WERI-Rb-1 (cell line): ENCODE measurements at regions not wholly inside any gene's neighbourhood (a gene's known extent, or its start where the extent isn't known, plus 50 kb on each side); places are given as distances from the start of the nearest gene placed in this dataset.

ENCODE experiments used
- DNase-seq: peaks from one replicate; pipeline ENCODE4 v3.0.0-alpha.2; 2020
- H3K27ac ChIP-seq: fragments of 250-450 bp; sonication (Bioruptor Pico); 2 replicates; pipeline ENCODE4 v1.5.1; 2020; ENCODE audit warnings: mild to moderate bottlenecking, moderate library complexity
- H3K27me3 ChIP-seq: fragments of 250-450 bp; sonication (Bioruptor Pico); 2 replicates; pipeline ENCODE4 v1.5.1; 2021; ENCODE audit warnings: mild to moderate bottlenecking, low read depth, moderate library complexity; ENCODE audit not compliant: insufficient read depth, severe bottlenecking
- H3K36me3 ChIP-seq: fragments of 250-450 bp; sonication (Bioruptor Pico); 2 replicates; pipeline ENCODE4 v1.5.1; 2020; ENCODE audit warnings: mild to moderate bottlenecking, moderate library complexity
- H3K4me3 ChIP-seq: 2 replicates; pipeline ENCODE4 v1.5.1; 2011; ENCODE audit warnings: low read depth, mild to moderate bottlenecking, control low read depth, low read length
- H3K9me3 ChIP-seq: fragments of 250-450 bp; sonication (Bioruptor Pico); 2 replicates; pipeline ENCODE4 v1.5.1; 2021; ENCODE audit warnings: mild to moderate bottlenecking, moderate library complexity; ENCODE audit not compliant: severe bottlenecking
- TF ChIP-seq, protein P1 (sequence below): IDR thresholded peaks from 2 replicates; pipeline ENCODE4 v1.5.1; 2011; ENCODE audit warnings: low read depth, mild to moderate bottlenecking, control low read depth, inconsistent platforms, low read length

DNA sequence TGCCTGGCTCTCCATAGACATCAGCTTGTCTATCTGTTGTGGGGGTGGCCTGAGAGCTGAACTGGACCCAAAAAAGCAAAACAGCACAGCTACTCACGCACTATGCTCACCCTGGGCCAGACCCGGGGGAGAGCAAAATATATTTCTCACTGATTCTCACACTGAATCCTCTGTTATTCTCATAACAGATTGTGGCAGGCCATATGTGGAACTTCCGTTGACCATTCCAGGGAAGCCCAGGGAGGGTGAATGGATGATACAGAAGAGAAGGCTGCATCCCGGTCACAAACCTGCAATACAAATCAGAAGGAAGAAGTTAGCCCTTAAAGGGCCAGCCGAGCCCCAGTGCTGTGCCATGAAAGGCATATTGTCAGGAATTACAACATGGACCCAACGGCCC, 362.5 kb downstream of the ZNF536 start:
- TF ChIP-seq, protein P1, sequence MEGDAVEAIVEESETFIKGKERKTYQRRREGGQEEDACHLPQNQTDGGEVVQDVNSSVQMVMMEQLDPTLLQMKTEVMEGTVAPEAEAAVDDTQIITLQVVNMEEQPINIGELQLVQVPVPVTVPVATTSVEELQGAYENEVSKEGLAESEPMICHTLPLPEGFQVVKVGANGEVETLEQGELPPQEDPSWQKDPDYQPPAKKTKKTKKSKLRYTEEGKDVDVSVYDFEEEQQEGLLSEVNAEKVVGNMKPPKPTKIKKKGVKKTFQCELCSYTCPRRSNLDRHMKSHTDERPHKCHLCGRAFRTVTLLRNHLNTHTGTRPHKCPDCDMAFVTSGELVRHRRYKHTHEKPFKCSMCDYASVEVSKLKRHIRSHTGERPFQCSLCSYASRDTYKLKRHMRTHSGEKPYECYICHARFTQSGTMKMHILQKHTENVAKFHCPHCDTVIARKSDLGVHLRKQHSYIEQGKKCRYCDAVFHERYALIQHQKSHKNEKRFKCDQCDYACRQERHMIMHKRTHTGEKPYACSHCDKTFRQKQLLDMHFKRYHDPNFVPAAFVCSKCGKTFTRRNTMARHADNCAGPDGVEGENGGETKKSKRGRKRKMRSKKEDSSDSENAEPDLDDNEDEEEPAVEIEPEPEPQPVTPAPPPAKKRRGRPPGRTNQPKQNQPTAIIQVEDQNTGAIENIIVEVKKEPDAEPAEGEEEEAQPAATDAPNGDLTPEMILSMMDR, result no peak
- no peaks in the 10 kb centered on the region for H3K36me3 ChIP-seq
- H3K27me3 ChIP-seq, result no peaks in the 10 kb centered on the region
- no peak for DNase-seq
- H3K4me3 ChIP-seq, result no peak overlapping the region
- H3K27ac ChIP-seq, result no peak overlapping the region
- no peaks in the 10 kb centered on the region for H3K9me3 ChIP-seq

DNA sequence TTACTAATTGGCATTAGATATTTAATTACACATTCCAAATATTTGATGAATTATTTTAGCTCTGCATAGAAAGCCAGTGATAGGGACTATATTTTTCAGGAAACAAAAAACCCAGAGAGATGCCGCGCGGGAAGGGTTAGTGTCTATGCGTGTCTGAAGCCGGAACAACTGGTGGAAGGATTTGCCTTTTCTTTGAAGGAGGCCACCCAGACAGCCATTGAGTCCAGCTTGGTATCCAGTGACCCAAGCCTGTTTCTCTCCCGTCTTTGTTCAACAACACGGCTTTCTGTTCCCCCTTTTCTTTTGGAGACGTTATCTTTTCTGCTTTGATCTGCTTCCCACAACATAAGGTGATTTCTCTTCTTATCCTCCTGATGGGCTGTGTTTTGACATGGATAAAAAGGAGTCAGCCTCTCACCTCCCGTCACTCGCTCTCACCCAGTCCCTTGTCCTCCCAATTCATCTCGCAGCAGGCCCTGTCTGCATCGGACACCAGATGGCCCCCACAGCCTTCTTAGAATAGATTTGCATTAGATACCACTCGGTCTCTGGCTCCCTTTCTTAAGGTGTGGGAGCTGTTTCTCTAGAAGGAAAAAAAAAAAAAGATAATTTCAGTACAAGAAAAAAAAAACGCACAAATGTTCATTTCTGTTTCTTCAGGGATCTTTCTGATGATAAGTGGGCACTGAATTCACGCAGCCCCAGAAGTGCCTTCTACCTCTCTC, 361.8 kb downstream of the ZNF536 start:
- Histone ChIP-seq H3K4me3 (no peak overlapping the region), H3K9me3 (no peaks in the 10 kb centered on the region), H3K36me3 (no peaks in the 10 kb centered on the region), H3K27ac (peak overlapping the region; percentile 33; the same call in 1 of the 2 replicates), H3K27me3 (no peaks in the 10 kb centered on the region)
- DNase-seq, result peak; percentile 78
- TF ChIP-seq, protein P1, result peak; percentile 58

DNA sequence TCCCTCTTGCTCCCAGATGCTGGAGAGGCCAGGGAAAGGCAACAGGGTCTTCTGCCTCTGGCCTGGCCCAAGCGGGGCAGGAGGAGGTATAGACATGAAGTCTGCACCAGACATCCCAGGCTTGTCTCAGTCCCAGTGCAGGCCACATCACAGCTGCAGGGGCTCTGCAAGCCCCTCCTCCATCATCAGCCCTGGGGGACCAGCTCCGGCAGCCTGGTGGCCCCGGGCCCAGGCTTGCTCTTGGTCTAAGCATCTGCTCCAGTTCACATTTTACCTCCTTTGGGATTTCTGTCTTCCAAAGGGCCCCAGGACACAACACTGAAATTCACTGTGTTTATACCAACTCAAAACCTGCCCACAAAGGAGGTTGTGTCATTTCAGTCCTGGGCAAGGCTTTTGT, 359.4 kb downstream of the ZNF536 start:
- no peak for DNase-seq
- TF ChIP-seq, protein P1, result no peak
- no peaks in the 10 kb centered on the region for H3K27me3 ChIP-seq
- H3K27ac ChIP-seq, result no peak overlapping the region
- no peaks in the 10 kb centered on the region for H3K9me3 ChIP-seq
- H3K4me3 ChIP-seq, result no peak overlapping the region
- H3K36me3 ChIP-seq, result no peaks in the 10 kb centered on the region

DNA sequence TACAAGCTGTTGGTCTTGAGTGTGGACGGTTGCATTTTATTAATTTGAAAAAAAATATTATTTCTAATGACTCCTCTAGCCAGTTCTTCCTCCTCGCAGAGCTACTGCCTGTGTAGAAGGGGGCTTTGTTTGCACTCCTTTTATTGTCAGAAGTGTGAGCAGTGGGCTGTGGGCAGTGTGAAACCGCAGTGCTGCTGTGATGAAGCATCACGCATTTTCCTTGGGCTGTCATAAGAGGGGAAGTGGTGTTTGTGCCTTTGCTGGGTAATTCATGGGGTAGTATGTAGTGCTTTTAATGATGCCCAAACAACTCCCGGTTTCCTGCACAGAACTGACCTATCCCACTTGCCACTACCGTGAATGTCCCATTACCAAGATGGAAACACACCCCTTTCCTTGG, 357.3 kb downstream of the ZNF536 start:
- no peak overlapping the region for H3K4me3 ChIP-seq
- no peaks in the 10 kb centered on the region for H3K36me3 ChIP-seq
- TF ChIP-seq, protein P1, result no peak
- no peak for DNase-seq
- H3K27me3 ChIP-seq, result no peaks in the 10 kb centered on the region
- H3K27ac ChIP-seq, result no peak overlapping the region
- no peaks in the 10 kb centered on the region for H3K9me3 ChIP-seq

DNA sequence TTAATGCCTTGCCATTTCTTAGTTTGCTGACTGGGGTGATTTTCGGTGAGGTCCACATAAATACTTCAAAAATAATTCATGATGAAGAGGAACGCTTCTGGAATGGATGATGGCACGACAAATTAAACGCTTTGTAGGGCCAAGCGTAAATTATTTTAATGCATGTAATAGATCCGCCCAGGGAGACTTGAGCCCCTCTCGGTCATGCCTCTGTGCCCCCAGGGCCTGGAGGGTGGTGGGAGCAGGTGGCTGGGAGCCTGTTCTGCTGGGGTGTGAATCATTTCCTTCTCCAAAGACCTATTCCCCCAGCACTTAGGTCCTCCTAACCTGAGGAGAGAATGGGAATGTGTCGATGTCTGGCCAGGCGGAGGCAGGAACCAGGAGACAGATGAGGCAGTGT, 350.6 kb downstream of the ZNF536 start:
- no peak overlapping the region for H3K4me3 ChIP-seq
- H3K27ac ChIP-seq, result no peak overlapping the region
- no peaks in the 10 kb centered on the region for H3K27me3 ChIP-seq
- TF ChIP-seq, protein P1, result no peak
- no peaks in the 10 kb centered on the region for H3K36me3 ChIP-seq
- H3K9me3 ChIP-seq, result no peaks in the 10 kb centered on the region
- DNase-seq, result no peak

DNA sequence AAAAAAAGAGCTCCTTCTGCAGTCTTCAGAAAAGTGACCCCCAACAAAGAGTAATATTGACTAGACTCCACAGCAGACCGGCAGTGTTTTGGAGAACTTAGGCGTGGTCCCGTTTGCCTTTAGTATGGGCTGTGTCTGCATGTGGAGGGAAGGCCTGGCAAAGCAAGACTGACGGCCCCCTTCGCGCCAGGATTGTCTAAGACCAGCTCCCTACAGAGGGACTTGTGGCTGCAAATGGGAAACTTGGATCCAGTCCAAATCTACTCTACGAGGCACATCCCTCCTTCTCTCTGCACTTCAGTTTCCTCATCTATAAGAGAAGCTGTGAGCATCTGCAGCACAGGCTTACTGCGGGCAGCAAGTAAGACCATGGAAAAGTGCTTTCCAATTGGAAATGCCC, 350.0 kb downstream of the ZNF536 start:
- Histone ChIP-seq H3K9me3 (no peaks in the 10 kb centered on the region), H3K4me3 (no peak overlapping the region), H3K27me3 (no peaks in the 10 kb centered on the region), H3K36me3 (no peaks in the 10 kb centered on the region), H3K27ac (no peak overlapping the region)
- no peak for DNase-seq
- TF ChIP-seq, protein P1, result no peak
